Heart right ventricle (tissue), 16 donors: ENCODE measurements at regions not wholly inside any gene's neighbourhood (a gene's known extent, or its start where the extent isn't known, plus 50 kb on each side); places are given as distances from the start of the nearest gene placed in this dataset.

Source experiments
- ATAC-seq, 8 donors: fragments of 200-7000 bp; cut with Tn5 transposase; one replicate each; pipeline ENCODE4 v1.9.1; 2020; ENCODE audit warnings: mild to moderate bottlenecking in 8 of 8, moderate library complexity in 8 of 8, moderate number of reproducible peaks in 1 of 8
- DNase-seq, 2 donors: peaks; one replicate each; pipeline ENCODE4 v3.0.0-alpha.2; 2020
- H3K27ac ChIP-seq, 10 donors: fragments of 200-600 bp; sonication (generic) in 2 of 10; one replicate each; pipeline versions ENCODE4 v1.5.0 to v1.8.0; 2020 to 2022; ENCODE audit warnings: mild to moderate bottlenecking in 3 of 10
- H3K27me3 ChIP-seq, 7 donors: fragments of 200-600 bp; one replicate each; pipeline ENCODE4 v1.8.0; 2021 to 2022; ENCODE audit warnings: mild to moderate bottlenecking in 2 of 7
- H3K36me3 ChIP-seq, 9 donors: fragments of 200-600 bp; sonication (generic) in 1 of 9; one replicate each; pipeline versions ENCODE4 v1.5.0 to v1.8.0; 2020 to 2022; ENCODE audit warnings: mild to moderate bottlenecking in 2 of 9
- H3K4me1 ChIP-seq, 9 donors: fragments of 200-600 bp; sonication (generic) in 1 of 9; one replicate each; pipeline versions ENCODE4 v1.5.0 to v1.8.0; 2020 to 2022; ENCODE audit warnings: mild to moderate bottlenecking in 4 of 9
- H3K4me3 ChIP-seq, 10 donors: fragments of 200-600 bp; sonication (generic) in 2 of 10; one replicate each; pipeline versions ENCODE4 v1.5.0 to v1.8.0; 2020 to 2022; ENCODE audit warnings: mild to moderate bottlenecking in 7 of 10, moderate library complexity in 2 of 10
- H3K9me3 ChIP-seq, 11 donors: fragments of 200-600 bp in 10 of 11; sonication (generic) in 2 of 11; one replicate each; pipeline versions ENCODE4 v1.5.0 to v1.8.0; 2013 to 2022; ENCODE audit warnings: mild to moderate bottlenecking in 2 of 11, control low read depth in 1 of 11, moderate library complexity in 1 of 11
- CTCF ChIP-seq, 9 donors: fragments of 200-600 bp; sonication (generic) in 2 of 9; IDR thresholded peaks; one replicate each; pipeline versions ENCODE4 v1.5.0 to v1.8.0; 2021 to 2022; ENCODE audit warnings: antibody characterized with exemption in 9 of 9, mild to moderate bottlenecking in 5 of 9, moderate library complexity in 1 of 9
- WGBS, 2 donors: extraction: QIAGEN DNeasy Blood & Tissue Kit; methylation state at CpG; one replicate each; pipeline ENCODE4 v1.1.7; 2013; ENCODE audit warnings: inconsistent platforms in 1 of 2; 5-methylcytosine and 5-hydroxymethylcytosine counted together
- intact Hi-C, 10 donors: fragments of 100-400 bp; cut with DNase I; formaldehyde crosslinking; loops; one replicate each; pipeline versions ENCODE4 v1.11.1 to v1.14.2; 2022
- donor health status: Arrhythmogenic right ventricular cardiomyopathy.
- donor health status: ischemic (EF 13 %, LVEDD 7.1; RV severe dilation, severe dysfunction).
- donor health status: healthy with polysubstance abuse.
- donor health status: DM: no; HTN: yes; CAD: no.
- donor health status: DM: no; HTN: no; CAD: no.
- donor health status: ischemic (EF 25% LVEDD 6.9; RV normal size, moderate dysfunction).
- donor health status: ischemic (EF 25% LVEDD 5.7; RV mildly dilated, moderate dysfunction).
- donor health status: healthy.
- donor health status: DM: yes; HTN: yes; CAD: no.
- donor health status: Ischemic cardiomyopathy.
- donor health status: ischemic (EF 35%, LVEDD 5.7; RV mildly dilated, moderate dysfunction).
- donor health status: nonischemic (EF 11% LVEDD 7.7; RV severe dilation, severe dysfunction).
- donor health status: DM: yes; HTN: yes; CAD: no.
- donor health status: PGD.
- donor health status: ischemic (EF 29% LVEDD 5.4; RV normal size, mild dysfunction).
- donor health status: nonischemic (EF 23%, LVEDD 6.1; RV moderate dilation, normal function).

DNA sequence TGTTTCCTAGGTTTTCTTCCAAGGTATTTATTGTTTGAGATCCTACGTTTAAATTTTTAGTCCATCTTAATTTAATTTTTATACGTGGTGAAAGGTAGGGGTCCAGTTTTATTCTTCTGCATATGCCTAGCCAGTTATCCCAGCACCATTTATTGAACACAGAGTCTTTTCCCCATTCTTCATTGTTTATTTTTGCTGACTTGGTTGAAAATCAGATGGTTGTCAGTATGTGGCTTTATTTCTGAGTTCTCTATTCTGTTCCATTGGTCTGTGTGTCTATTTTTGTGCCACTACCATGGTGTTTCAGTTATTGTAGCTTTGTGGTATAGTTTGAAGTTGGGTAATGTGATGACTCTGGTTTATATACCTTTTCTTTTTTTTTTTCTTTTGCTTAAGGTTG, 753.0 kb upstream of the GOT2 start:
- H3K9me3 ChIP-seq, result peaks cover 0 to 24% (median 0%) of the 10 kb centered on the region in 11 donors
- H3K27me3 ChIP-seq, result no peaks in the 10 kb centered on the region
- 84 to 85% methylated on average over 2 of the region's 2 CpGs for WGBS, 2 donors
- no peak for DNase-seq
- intact Hi-C loops, result loop anchor here in 1 of 10 donors (2.0 kb wide), 1 partner anchor 54 kb away; no protein-coding TSS in a partner anchor
- TF ChIP-seq CTCF (IDR thresholded peaks at IDR 0.05), result no peak
- no peaks in the 10 kb centered on the region for H3K4me1 ChIP-seq
- no peak overlapping the region for H3K4me3 ChIP-seq
- H3K27ac ChIP-seq, result no peak overlapping the region
- H3K36me3 ChIP-seq, result no peaks in the 10 kb centered on the region
- ATAC-seq, result no peak

DNA sequence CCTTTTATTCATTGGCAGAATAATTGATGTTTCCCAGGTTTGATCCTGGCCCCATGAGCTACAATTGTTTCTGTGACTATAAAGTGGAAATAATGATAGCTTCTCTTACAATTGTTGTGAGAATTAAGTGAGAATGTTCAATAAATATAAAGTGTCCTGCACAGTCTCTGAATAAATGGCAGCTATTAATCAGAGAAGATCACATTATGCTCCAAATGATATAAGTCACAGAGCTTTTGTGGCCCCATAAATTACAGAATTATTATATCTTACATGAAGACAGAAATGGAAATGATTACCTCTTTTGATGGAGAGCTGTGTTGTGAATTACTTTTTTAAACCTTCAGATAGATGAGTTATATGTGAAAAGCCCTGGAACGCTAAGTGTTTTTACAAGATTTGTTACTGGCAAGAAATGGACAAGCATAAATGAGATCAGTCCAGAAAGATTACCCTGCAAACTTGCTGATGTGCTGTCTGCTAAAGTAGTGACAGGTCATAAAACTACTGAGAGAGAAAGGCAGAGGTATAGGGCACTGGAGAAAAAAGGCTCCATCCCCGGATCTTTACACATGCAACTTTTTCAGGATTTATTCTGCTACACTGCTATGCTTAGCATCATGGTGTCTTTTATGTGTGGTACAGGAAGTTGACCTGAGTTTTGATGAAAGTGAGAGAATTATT, 750.9 kb upstream of the GOT2 start:
- WGBS, 2 donors, result 83 to 91% methylated on average over 2 of the region's 2 CpGs
- Histone ChIP-seq H3K27ac (no peak overlapping the region), H3K27me3 (no peaks in the 10 kb centered on the region), H3K9me3 (peaks cover 0 to 21% (median 0%) of the 10 kb centered on the region in 11 donors), H3K4me1 (no peaks in the 10 kb centered on the region), H3K4me3 (no peak overlapping the region), H3K36me3 (no peaks in the 10 kb centered on the region)
- no peak for TF ChIP-seq CTCF (IDR thresholded peaks at IDR 0.05)
- no peak for DNase-seq
- intact Hi-C loops, result no loop called here
- no peak for ATAC-seq

- intact Hi-C loops, result no loop called here
Measured at GRCh38 chr16:59478838-59479237, 744.7 kb upstream of the GOT2 start.

GRCh38 chr16:59470556-59470955, 736.4 kb upstream of the GOT2 start:
- intact Hi-C loops, result no loop called here

More at GRCh38 chr16:59478838-59479237, 744.7 kb upstream of the GOT2 start:
- WGBS, 2 donors, result 44 to 69% methylated on average over 3 of the region's 3 CpGs
- Histone ChIP-seq H3K36me3 (no peaks in the 10 kb centered on the region), H3K4me3 (no peak overlapping the region), H3K27ac (no peak overlapping the region), H3K9me3 (peaks cover 0 to 18% (median 0%) of the 10 kb centered on the region in 11 donors), H3K4me1 (no peaks in the 10 kb centered on the region), H3K27me3 (no peaks in the 10 kb centered on the region)
- DNase-seq (no peak), ATAC-seq (no peak)
- TF ChIP-seq CTCF (IDR thresholded peaks at IDR 0.05), result no peak

More at GRCh38 chr16:59470556-59470955, 736.4 kb upstream of the GOT2 start:
- no peaks in the 10 kb centered on the region for H3K4me1 ChIP-seq
- WGBS, 2 donors, result 76 to 85% methylated on average over 2 of the region's 2 CpGs
- TF ChIP-seq CTCF (IDR thresholded peaks at IDR 0.05), result no peak
- H3K9me3 ChIP-seq, result peaks cover 0 to 14% (median 0%) of the 10 kb centered on the region in 11 donors
- H3K4me3 ChIP-seq, result no peak overlapping the region
- H3K27ac ChIP-seq, result no peak overlapping the region
- no peaks in the 10 kb centered on the region for H3K36me3 ChIP-seq
- DNase-seq (no peak), ATAC-seq (no peak)
- no peaks in the 10 kb centered on the region for H3K27me3 ChIP-seq
